ENCODE measurements at regions not wholly inside any gene's neighbourhood (a gene's known extent, or its start where the extent isn't known, plus 50 kb on each side); places are given as distances from the start of the nearest gene placed in this dataset.

- DNase-seq (ENCODE audit: extremely low spot score, insufficient read length, low read depth), result no peak
- no peak for FAIRE-seq
Observed at GRCh38 chr6:14792118-14792955, 453.5 kb upstream of the JARID2 start.

GRCh38 chr6:14795451-14795850, 450.4 kb upstream of the JARID2 start:
- no peak for FAIRE-seq

DNA sequence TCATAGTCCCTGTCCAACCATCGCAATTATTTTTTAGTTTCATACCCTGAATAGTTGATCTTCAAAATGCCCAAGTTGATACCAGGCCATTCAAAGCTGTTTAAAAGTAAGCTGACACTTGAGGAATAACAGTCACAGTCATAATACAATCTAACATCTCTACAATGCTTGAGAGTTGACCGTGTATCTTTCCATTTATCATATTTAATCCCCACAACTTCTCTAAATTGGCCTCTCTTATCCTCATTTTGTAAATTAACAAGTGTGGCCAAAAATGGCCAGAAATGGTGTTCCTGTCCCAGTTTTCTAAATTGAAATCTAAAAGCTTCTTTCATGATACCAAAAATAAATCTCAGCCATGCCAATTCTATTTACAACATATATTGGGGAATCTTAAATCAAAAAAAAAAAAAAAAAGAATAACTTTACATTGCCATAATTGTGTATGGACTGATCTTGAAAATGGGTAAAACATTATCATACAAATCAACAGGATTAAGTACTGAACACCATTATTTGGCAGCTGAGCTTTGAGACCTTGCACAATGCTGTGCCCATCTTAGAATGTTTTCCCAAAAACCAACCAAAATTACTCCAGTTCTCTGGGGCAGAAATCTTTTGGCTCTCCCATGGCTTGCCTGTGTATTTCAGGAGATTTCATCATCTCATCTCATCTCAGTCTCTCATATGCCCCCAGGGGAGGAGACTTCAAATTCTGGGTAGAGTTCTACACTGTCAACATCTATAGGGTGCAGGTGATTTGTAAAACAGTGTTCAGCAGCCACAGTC, 448.7 kb upstream of the JARID2 start:
- FAIRE-seq (no peak), DNase-seq (ENCODE audit: extremely low spot score, insufficient read length, low read depth) (no peak)

More at GRCh38 chr6:14795451-14795850, 450.4 kb upstream of the JARID2 start:
- no peak for DNase-seq (ENCODE audit: extremely low spot score, insufficient read length, low read depth)

DNA sequence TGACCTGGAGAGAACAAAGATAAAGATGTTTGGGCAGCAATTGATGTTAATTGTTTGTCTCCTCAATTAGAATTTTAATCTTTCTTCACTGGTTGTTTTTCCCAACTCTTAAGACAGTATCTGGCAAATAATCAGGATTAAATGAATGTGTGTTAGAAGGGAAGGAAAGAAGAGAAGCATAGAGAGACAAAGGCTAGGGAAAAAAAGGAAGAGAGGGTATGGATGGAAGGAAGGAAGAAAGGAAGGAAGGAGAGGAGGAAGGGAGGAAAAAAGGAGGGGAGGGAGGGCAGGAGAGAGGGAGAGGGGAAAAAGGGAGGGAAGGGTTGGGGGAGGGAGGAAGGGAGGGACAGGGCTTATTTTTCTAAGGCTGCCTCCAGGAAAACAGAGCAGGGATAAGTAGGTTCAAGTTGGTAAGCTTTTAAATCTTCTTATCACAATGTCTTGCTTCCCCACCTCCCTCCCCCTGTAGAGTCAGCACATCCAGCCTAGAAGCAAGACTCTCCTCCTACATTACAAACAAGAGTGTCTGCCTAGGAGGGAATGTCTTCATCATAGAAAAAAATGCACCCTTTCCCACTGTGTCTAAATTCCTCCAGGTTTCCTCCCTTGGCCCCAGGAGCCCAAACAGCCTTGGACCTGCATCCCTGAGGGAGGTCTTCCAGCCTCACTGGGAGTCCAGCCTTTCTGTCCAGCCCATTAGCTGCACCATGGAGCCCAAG, 447.8 kb upstream of the JARID2 start:
- FAIRE-seq (no peak), DNase-seq (ENCODE audit: extremely low spot score, insufficient read length, low read depth) (no peak)

- no peak for FAIRE-seq
- no peak for DNase-seq (ENCODE audit: extremely low spot score, insufficient read length, low read depth)
Observed at GRCh38 chr6:14798594-14798982, 447.3 kb upstream of the JARID2 start.

- DNase-seq (ENCODE audit: extremely low spot score, insufficient read length, low read depth) (no peak), FAIRE-seq (no peak)
Observed at GRCh38 chr6:14798996-14799588, 446.8 kb upstream of the JARID2 start.

DNA sequence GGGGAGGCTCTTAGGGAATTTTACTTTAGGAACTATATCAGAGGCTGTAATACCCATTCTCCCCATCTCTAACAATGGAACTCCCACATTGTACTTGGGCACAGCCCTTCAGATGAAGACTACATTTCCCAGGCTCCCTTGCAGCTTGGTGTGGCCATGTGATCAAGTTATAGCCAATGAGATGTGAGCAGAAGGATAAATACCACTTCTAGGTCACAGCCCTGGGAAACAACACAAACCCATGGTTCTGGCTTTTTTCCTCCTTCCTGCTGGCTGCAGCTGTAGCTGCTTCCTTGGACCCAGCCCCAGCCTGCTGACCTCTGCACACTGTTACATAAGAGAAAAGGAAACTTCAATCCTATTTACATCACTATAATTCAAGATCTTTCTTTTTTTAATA, 445.9 kb upstream of the JARID2 start:
- FAIRE-seq, result peak; percentile 84
- no peak for DNase-seq (ENCODE audit: extremely low spot score, insufficient read length, low read depth)

GRCh38 chr6:14802514-14803160, 443.2 kb upstream of the JARID2 start:
- DNase-seq (ENCODE audit: extremely low spot score, insufficient read length, low read depth), result no peak
- FAIRE-seq, result no peak

GRCh38 chr6:14804001-14804784, 441.7 kb upstream of the JARID2 start:
- FAIRE-seq, result no peak

DNA sequence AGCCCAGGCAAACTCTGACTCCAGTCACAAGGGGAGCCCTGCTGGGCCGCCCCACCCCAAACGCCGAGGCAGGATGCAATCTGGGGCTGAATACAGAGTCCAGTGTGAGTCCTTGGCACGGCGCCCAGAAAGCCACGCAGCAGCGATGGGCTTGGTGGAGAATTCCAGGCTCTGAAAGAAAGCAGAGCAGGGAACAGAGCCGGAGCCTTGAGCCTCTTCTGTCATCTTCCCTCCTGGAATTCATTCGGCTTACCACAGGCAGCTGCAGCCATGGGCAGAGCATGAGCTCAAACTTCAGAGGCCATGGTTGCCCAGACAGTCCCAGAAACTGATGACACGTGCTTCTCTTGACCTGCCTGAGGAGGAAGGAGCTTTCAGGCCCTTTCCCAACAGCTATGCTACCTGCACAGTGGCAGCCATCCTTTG, 441.1 kb upstream of the JARID2 start:
- FAIRE-seq, result no peak
- DNase-seq (ENCODE audit: extremely low spot score, insufficient read length, low read depth), result no peak

More at GRCh38 chr6:14804001-14804784, 441.7 kb upstream of the JARID2 start:
- DNase-seq (ENCODE audit: extremely low spot score, insufficient read length, low read depth), result no peak

GRCh38 chr6:14806101-14806500, 439.8 kb upstream of the JARID2 start:
- DNase-seq (ENCODE audit: extremely low spot score, insufficient read length, low read depth), result no peak
- FAIRE-seq, result no peak

GRCh38 chr6:14807130-14807529, 438.7 kb upstream of the JARID2 start:
- DNase-seq (ENCODE audit: extremely low spot score, insufficient read length, low read depth), result no peak
- no peak for FAIRE-seq

GRCh38 chr6:14807971-14808370, 437.9 kb upstream of the JARID2 start:
- no peak for FAIRE-seq
- DNase-seq (ENCODE audit: extremely low spot score, insufficient read length, low read depth), result no peak

DNA sequence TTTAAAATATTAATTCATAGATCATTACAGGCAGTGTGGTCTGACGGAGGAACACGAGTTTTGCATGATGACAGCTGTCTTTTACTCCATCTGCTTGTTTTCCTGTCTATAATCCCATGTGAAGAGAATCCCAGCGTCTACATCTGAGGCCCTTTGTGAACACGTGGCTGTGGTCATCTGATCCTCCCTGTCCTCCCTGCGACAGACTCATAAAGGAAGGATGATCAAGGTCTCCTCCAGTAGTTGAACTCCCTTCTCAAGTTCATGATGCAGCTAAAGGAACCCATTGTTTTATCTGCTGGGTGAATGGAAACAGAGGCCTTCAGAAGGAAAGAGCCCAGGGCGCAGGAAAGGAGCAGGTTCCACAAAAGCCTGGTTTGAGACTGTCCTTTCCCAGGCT, 435.8 kb upstream of the JARID2 start:
- FAIRE-seq, result no peak
- no peak for DNase-seq (ENCODE audit: extremely low spot score, insufficient read length, low read depth)

DNA sequence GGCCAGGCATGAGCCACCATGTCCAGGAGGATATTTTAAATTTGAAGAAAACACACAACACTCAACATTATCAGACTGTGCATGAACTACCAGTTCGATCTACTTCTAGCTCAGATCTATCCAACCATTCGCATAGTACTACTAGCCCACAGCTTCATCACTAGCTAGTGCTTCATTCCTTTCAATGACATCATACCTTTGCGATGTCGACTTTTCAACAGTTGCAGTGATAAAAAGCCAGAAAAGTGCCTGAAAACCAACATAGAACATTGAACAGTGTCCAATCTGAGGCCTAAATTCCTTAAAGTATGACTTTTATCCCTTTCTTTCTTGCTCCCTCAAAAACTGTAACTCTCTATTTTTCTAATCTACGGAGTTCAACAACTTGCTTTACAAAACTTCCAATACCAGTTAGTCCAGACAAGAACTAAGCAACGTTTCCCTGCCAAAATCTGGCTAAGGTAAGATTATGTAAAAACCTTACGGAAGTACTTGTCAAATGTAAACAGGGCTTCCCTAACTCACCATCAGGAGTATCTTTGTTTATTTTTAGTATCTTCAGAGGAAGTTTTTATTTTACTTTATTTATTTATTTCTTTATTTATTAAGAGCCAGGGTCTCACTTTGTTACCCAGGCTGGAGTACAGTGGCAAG, 434.0 kb upstream of the JARID2 start:
- FAIRE-seq (no peak), DNase-seq (ENCODE audit: extremely low spot score, insufficient read length, low read depth) (no peak)

- FAIRE-seq, result no peak
Observed at GRCh38 chr6:14814016-14814415, 431.9 kb upstream of the JARID2 start.

GRCh38 chr6:14816116-14816859, 429.6 kb upstream of the JARID2 start:
- no peak for DNase-seq (ENCODE audit: extremely low spot score, insufficient read length, low read depth)
- no peak for FAIRE-seq

More at GRCh38 chr6:14814016-14814415, 431.9 kb upstream of the JARID2 start:
- no peak for DNase-seq (ENCODE audit: extremely low spot score, insufficient read length, low read depth)

DNA sequence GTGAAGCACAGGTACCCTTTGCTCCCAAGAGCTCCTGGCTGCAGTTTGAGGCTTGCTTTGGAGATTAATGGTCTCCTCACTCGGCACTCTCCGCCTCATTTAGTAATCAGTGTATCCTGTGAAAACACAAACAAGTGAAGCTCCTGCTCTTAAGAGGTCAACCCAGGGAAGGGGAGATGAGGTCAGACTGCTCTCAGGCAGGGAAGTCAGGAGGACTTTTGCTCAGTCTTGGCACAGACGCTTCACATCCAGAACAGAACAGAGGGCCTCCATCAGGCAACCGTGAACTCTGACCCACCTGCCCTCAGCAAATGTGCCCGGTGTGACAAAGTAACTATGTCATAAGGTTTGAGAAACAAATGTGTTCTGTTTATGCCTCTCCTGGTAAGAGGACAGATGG, 428.8 kb upstream of the JARID2 start:
- DNase-seq (ENCODE audit: extremely low spot score, insufficient read length, low read depth) (no peak), FAIRE-seq (no peak)

Measured in GM18507 (cell line).